ENCODE measurements at regions not wholly inside any gene's neighbourhood (a gene's known extent, or its start where the extent isn't known, plus 50 kb on each side); places are given as distances from the start of the nearest gene placed in this dataset.

DNA sequence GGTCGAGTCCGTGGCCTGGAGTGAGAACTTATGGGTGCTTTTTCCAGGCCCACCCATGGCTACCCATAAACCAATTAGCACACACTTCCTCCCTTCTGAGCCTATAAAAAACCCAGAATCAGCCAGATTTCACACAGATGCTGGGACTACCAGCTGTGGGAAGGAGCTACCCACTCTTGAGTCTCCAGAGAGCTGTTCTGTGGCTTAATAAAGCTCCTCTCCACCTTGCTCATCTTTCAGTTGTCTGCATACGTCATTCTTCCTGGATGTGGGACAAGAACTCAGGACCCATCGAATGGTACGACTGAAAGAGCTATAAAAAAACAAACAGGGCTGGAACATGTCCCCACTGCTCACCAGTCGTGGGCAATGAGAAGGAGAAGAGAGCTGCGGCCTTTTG is 555.4 kb upstream of the CCDC54 start:
- Mint-ChIP-seq H3K9me3 (peaks cover 0 to 1% (median 0%) of the 10 kb centered on the region in 3 donors), H3K4me1 (no peaks in the 10 kb centered on the region), H3K36me3 (no peaks in the 10 kb centered on the region), H3K4me3 (no peak overlapping the region), H3K27ac (no peak overlapping the region), H3K27me3 (peaks cover 4% of the 10 kb centered on the region)

- H3K4me1 Mint-ChIP-seq, result no peaks in the 10 kb centered on the region
- H3K27me3 Mint-ChIP-seq, result peaks cover 4% of the 10 kb centered on the region
- H3K36me3 Mint-ChIP-seq, result no peaks in the 10 kb centered on the region
- no peak overlapping the region for H3K4me3 Mint-ChIP-seq
- peaks cover 0 to 1% (median 0%) of the 10 kb centered on the region in 3 donors for H3K9me3 Mint-ChIP-seq
- H3K27ac Mint-ChIP-seq, result no peak overlapping the region
These were observed 555.0 kb upstream of the CCDC54 start for GRCh38 chr3:106822204-106822603.

DNA sequence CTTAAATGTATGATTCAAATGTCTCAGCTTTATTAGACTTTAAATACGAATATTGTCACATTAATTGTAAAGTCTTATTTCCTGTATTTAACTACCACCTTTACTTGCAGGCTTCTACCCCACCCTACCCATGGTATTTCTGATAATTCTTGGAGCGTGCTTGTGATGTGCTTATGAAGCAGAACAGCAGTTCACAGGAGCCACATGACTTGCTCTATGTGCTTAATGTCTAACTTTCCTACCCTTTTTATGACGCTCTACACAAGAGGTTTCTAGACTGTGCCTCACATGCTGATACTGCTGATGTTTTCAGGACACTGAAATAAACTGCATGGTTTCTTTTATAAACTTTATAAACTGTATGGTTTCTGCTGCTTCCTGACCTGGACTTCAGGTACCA is 553.5 kb upstream of the CCDC54 start:
- no peak overlapping the region for H3K27ac Mint-ChIP-seq
- H3K36me3 Mint-ChIP-seq, result no peaks in the 10 kb centered on the region
- H3K9me3 Mint-ChIP-seq, result peaks cover 0 to 1% (median 0%) of the 10 kb centered on the region in 3 donors
- no peaks in the 10 kb centered on the region for H3K27me3 Mint-ChIP-seq
- no peaks in the 10 kb centered on the region for H3K4me1 Mint-ChIP-seq
- no peak overlapping the region for H3K4me3 Mint-ChIP-seq

GRCh38 chr3:106824856-106825255 is 552.4 kb upstream of the CCDC54 start:
- Mint-ChIP-seq H3K27me3 (no peaks in the 10 kb centered on the region), H3K4me3 (no peak overlapping the region), H3K27ac (no peak overlapping the region), H3K4me1 (no peaks in the 10 kb centered on the region), H3K9me3 (peaks cover 0 to 1% (median 0%) of the 10 kb centered on the region in 3 donors), H3K36me3 (no peaks in the 10 kb centered on the region)

DNA sequence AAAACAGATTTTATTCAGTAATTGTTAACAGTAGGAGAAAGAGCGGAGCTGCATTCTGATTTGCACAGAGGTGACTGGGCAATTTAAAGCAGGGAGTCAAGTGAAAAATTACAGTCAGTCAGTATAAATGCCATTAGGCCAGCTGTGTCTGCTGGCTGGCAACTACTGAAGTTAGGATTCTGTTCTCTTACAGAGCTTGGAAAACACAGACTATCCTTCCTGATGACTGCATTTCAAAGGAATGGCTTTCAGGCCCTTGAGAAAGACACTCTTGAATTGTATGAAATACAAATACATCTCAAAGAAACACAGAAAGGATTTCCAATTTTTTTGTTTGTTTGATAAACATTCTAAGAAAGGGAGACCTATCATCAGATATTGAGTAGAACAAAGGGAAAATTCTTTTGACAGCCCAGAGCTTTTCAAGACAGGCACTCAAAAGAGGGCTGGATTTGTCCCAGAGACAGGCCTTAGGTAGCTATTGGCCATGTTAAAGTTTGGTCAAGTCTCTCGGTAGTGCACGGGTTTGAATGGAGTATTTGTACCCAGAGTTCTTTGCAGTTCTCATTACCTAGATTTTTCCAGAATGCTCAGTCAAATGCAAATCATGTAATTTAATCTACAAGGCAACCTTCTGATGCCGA is 551.2 kb upstream of the CCDC54 start:
- peaks cover 0 to 6% (median 0%) of the 10 kb centered on the region in 3 donors for H3K9me3 Mint-ChIP-seq
- H3K36me3 Mint-ChIP-seq, result no peaks in the 10 kb centered on the region
- H3K4me1 Mint-ChIP-seq, result peaks cover 0 to 2% (median 0%) of the 10 kb centered on the region in 3 donors
- H3K4me3 Mint-ChIP-seq, result no peak overlapping the region
- no peaks in the 10 kb centered on the region for H3K27me3 Mint-ChIP-seq
- no peak overlapping the region for H3K27ac Mint-ChIP-seq

DNA sequence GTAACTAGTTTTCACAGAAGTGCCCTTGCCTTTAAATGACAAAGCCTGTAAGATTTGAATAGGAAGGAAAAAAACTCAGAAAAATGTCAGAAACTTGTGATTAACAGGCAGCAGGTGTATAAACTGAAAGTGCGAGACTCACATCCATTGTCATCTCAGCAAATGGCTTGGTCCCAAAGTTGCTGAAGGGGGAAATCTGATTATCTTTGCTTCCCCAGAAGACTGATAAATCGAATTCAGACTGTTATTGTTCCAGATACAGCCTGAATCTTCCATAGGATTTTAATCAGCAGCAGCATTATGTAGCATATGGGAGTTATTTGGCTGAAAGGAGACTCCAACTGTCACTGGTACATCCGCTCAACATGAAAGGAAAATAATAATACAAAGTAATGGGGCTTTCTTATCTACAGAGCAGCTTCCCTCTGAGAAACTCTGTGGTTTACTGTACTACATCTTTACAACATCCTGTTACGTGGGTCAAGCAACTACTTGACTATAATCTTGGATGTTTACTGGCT is 550.4 kb upstream of the CCDC54 start:
- Mint-ChIP-seq H3K9me3 (peaks cover 0 to 6% (median 4%) of the 10 kb centered on the region in 3 donors), H3K27ac (no peak overlapping the region), H3K4me3 (no peak overlapping the region), H3K27me3 (no peaks in the 10 kb centered on the region), H3K36me3 (no peaks in the 10 kb centered on the region), H3K4me1 (peaks cover 0 to 2% (median 0%) of the 10 kb centered on the region in 3 donors)

DNA sequence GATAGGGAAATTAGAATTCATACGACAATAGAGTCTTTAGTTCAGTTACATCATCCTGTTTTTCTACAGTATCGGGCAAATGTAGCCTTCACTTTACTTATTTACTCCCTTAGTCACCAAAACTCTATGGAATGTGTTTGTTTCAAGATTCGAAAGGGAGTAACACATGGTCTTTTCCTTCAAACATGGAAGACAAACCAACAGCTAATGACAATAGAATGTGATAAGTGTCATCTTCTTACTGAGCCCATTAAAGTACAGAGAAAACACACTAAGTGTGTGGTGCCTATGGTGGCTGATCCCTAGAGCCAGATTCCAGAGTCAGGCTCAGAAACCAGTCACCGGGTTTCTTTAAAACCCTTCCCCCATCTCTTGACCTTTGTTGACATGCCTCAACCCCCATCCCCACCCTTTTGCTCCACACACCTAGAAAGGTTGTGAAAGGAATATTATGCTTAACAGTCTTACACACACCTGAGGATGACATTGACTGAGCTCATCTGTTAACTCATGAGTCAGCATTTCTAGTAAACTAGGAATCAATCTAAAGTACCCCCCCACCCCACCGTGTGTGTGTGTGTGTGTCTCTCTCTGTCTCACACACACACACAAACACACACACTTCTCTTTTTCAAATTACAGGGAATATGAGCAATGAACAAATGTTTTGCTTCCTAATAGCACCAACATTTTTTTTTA is 549.6 kb upstream of the CCDC54 start:
- H3K9me3 Mint-ChIP-seq, result peaks cover 3 to 12% (median 8%) of the 10 kb centered on the region in 3 donors

GRCh38 chr3:106829206-106829605 is 548.0 kb upstream of the CCDC54 start:
- Mint-ChIP-seq H3K9me3 (peaks cover 4 to 16% (median 8%) of the 10 kb centered on the region in 3 donors), H3K27me3 (no peaks in the 10 kb centered on the region), H3K27ac (no peak overlapping the region), H3K36me3 (no peaks in the 10 kb centered on the region), H3K4me3 (no peak overlapping the region), H3K4me1 (peaks cover 0 to 2% (median 0%) of the 10 kb centered on the region in 3 donors)

More for the DNA sequence above, 549.6 kb upstream of the CCDC54 start:
- no peaks in the 10 kb centered on the region for H3K27me3 Mint-ChIP-seq
- no peak overlapping the region for H3K4me3 Mint-ChIP-seq
- H3K27ac Mint-ChIP-seq, result no peak overlapping the region
- no peaks in the 10 kb centered on the region for H3K36me3 Mint-ChIP-seq
- H3K4me1 Mint-ChIP-seq, result peaks cover 0 to 2% (median 0%) of the 10 kb centered on the region in 3 donors

GRCh38 chr3:106830334-106830733 is 546.9 kb upstream of the CCDC54 start:
- no peak overlapping the region for H3K4me3 Mint-ChIP-seq
- peaks cover 4 to 16% (median 8%) of the 10 kb centered on the region in 3 donors for H3K9me3 Mint-ChIP-seq
- H3K36me3 Mint-ChIP-seq, result no peaks in the 10 kb centered on the region
- no peak overlapping the region for H3K27ac Mint-ChIP-seq
- H3K4me1 Mint-ChIP-seq, result peaks cover 0 to 2% (median 0%) of the 10 kb centered on the region in 3 donors
- H3K27me3 Mint-ChIP-seq, result peaks cover 1% of the 10 kb centered on the region

DNA sequence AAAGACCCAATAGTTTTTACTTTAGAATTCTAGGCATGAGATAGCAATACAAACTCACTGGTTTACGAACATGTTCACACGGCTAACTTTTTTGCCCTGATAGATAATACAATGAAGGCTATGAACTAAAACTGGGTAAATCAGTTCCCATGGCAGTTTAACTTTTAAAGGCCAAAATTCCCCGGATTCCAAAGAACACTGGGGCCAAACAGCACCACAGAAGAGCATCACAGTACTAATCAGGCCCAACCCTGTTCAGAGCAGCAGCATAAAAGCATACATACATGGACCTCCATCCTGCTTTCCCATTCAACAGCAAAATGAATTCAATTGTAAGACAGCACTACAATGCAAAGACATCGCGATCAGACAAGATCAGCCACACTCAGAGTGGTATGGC is 540.3 kb upstream of the CCDC54 start:
- no peak overlapping the region for H3K27ac Mint-ChIP-seq
- H3K9me3 Mint-ChIP-seq, result peaks cover 2 to 11% (median 4%) of the 10 kb centered on the region in 3 donors
- H3K27me3 Mint-ChIP-seq, result peaks cover 1% of the 10 kb centered on the region
- no peaks in the 10 kb centered on the region for H3K4me1 Mint-ChIP-seq
- H3K36me3 Mint-ChIP-seq, result no peaks in the 10 kb centered on the region
- no peak overlapping the region for H3K4me3 Mint-ChIP-seq

DNA sequence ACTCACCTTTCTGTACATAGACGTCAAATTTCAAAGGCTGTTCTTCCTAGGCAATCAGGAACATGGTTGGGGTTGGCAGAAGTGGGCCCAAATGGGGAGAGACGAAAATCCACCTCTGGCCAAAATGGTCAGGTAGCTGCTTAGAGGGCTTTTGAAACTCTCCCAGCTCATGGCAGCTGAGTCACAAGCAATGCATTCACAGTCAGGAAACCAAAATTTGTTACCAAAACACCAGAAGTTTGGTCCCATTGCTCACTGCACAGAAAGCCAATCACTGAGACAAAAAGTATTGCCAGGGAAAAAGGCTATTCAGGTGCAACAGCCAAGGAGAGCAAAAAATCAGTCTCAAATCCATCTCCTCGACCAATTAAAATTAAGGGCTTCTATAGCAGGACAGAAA is 539.6 kb upstream of the CCDC54 start:
- peaks cover 0 to 4% (median 2%) of the 10 kb centered on the region in 3 donors for H3K9me3 Mint-ChIP-seq
- no peak overlapping the region for H3K4me3 Mint-ChIP-seq
- no peaks in the 10 kb centered on the region for H3K4me1 Mint-ChIP-seq
- H3K36me3 Mint-ChIP-seq, result no peaks in the 10 kb centered on the region
- peaks cover 1% of the 10 kb centered on the region for H3K27me3 Mint-ChIP-seq
- no peak overlapping the region for H3K27ac Mint-ChIP-seq

DNA sequence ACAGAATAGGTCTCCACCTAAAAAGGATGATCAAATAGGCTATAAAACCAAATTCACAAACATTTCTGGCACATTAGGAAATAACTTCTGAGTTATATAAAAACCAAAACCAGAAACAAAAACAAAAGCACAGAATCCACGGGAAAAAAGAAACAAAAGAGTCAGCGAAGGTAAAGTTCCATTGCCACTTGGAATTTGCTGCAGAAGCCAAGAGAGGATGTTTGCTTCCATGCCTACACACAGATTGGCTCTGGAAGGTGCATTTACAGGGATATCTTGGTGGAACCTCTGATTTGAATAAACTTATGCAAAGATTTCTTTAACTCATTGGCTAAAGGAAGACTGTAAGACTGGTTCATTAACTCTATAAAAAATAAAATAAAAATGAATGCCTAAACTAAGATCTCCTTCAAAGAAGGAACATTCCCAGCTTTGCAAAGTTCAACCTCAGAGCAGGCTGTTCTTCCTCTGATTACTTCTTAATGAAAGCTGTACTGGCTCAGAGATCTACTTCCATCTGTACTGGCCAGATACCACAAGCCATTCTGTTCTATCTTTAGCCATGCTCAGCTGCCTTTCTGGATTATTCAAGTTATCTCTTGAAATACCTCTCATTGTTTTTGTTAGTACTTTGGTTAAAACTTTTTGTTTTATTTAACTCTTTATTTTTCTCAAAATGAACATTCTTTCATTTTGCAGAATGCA is 537.5 kb upstream of the CCDC54 start:
- H3K27me3 Mint-ChIP-seq, result no peaks in the 10 kb centered on the region
- H3K36me3 Mint-ChIP-seq, result no peaks in the 10 kb centered on the region
- no peak overlapping the region for H3K4me3 Mint-ChIP-seq
- H3K27ac Mint-ChIP-seq, result no peak overlapping the region
- H3K4me1 Mint-ChIP-seq, result no peaks in the 10 kb centered on the region
- no peaks in the 10 kb centered on the region for H3K9me3 Mint-ChIP-seq

DNA sequence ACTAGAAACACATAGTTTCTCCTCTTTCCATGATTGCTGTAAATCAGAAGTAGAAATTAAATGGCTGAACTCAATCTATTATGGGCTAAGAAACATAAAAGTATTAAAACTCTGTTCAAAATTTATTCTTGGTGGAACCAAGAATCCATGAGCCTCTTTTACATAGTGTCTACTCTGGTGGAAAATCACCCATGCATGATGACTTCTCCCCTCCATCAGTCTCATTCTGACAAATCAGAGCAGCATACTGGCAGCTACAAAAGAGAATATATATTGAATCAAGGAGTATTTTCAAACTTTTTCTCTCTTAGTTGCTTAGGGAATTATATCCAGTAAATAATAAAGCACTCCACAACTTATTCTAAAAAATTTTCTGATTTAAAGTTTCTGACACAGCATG is 536.9 kb upstream of the CCDC54 start:
- Mint-ChIP-seq H3K36me3 (no peaks in the 10 kb centered on the region), H3K4me3 (no peak overlapping the region)

GRCh38 chr3:106842151-106842550 is 535.1 kb upstream of the CCDC54 start:
- Mint-ChIP-seq H3K36me3 (no peaks in the 10 kb centered on the region), H3K4me1 (no peaks in the 10 kb centered on the region), H3K4me3 (no peak overlapping the region), H3K27ac (no peak overlapping the region), H3K27me3 (peaks cover 2% of the 10 kb centered on the region), H3K9me3 (no peaks in the 10 kb centered on the region)

More for the DNA sequence above, 536.9 kb upstream of the CCDC54 start:
- Mint-ChIP-seq H3K4me1 (no peaks in the 10 kb centered on the region), H3K27ac (no peak overlapping the region), H3K9me3 (no peaks in the 10 kb centered on the region), H3K27me3 (no peaks in the 10 kb centered on the region)

GRCh38 chr3:106844638-106845037 is 532.6 kb upstream of the CCDC54 start:
- H3K4me3 Mint-ChIP-seq, result no peak overlapping the region

More at GRCh38 chr3:106844638-106845037, 532.6 kb upstream of the CCDC54 start:
- no peak overlapping the region for H3K27ac Mint-ChIP-seq
- no peaks in the 10 kb centered on the region for H3K36me3 Mint-ChIP-seq
- H3K4me1 Mint-ChIP-seq, result no peaks in the 10 kb centered on the region
- H3K9me3 Mint-ChIP-seq, result peaks cover 0 to 4% (median 0%) of the 10 kb centered on the region in 3 donors
- peaks cover 2% of the 10 kb centered on the region for H3K27me3 Mint-ChIP-seq
